GM20000 (cell line): ENCODE measurements at regions not wholly inside any gene's neighbourhood (a gene's known extent, or its start where the extent isn't known, plus 50 kb on each side); places are given as distances from the start of the nearest gene placed in this dataset.

ENCODE experiments used
- DNase-seq: peaks from one replicate; pipeline ENCODE4 v3.0.0; 2012; ENCODE audit warnings: low spot score
- CTCF ChIP-seq: IDR thresholded peaks from 2 replicates; pipeline ENCODE4 v1.5.1; 2012; ENCODE audit warnings: mild to moderate bottlenecking, control low read depth; ENCODE audit errors: extremely low read depth, missing control alignments

DNA sequence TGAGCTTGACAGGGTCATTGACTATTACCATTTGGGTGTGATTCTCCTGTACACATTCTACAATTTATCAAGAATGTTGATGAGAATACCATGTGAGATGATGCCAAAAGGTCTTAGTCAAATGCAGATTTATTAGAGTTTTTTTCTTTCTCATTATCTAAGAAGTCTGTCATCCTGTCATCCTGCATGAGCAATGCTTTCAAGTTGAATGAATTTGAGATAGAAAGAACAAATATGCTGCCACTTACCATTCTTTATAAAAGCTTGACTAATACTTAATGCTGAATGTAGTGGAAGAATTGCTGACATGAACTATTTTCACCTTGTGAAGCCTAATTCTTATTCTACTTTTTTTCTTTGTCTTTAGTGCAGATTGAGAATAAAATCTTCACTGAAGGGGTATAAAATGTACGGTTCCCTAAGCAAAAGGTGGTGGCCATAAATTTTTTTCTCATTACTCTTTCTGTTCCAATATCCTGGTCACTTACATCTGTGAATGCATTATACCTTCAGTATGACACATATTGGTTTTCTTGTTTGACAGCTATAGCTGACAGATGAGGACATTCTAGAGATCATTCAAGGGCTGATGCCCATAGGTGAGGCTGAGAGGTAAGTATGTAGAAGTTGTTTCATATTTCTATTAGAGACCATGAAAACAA, 1434.7 kb downstream of the SLITRK1 start:
- TF ChIP-seq CTCF = no peak
- no peak for DNase-seq

- DNase-seq = no peak
- TF ChIP-seq CTCF = no peak
Observed at GRCh38 chr13:82439159-82439904, 1442.9 kb downstream of the SLITRK1 start.

GRCh38 chr13:82438320-82438719, 1444.0 kb downstream of the SLITRK1 start:
- TF ChIP-seq CTCF = no peak
- no peak for DNase-seq

DNA sequence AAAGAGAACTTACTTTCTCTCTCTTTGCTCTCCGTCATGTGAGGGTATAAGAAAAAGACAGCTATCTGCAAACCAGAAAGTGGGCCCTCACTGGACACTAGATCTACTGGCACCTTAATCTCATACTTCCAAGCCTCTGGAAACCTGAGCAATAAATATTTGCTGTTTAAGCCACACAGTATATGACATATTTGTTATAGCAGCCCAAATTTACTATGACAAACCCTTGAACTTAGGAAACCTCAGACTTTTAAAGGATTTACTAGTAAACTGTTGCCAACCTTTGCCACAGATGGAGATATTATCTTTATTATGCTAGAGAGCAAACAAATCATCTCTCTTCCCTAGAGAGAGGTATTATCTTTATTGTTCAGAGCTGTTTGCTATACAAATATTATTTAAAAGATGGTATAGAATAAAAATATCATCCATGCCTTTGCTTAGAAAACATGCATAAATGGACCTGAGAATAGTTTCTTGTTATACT, 1446.1 kb downstream of the SLITRK1 start:
- no peak for TF ChIP-seq CTCF

DNA sequence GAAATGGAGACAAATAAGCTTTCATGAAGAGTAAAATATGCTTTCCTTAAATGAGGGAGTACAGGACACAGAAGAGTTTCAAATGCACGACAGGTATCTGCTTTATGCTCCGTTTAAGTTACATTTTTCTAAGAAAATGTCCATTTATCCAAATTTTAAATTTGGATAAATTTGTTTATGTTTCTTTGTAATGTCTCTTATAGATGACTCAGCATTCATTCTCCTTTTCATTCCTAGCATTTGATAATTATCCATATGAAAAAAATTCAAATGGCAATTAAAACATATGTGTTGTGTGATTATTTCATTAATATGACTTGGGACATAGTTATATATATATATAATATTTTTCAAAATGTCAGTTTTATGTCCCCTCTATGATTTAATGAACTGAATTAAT, 1449.3 kb downstream of the SLITRK1 start:
- DNase-seq = no peak

More for the DNA sequence above, 1446.1 kb downstream of the SLITRK1 start:
- no peak for DNase-seq

GRCh38 chr13:82412749-82413148, 1469.5 kb downstream of the SLITRK1 start:
- no peak for TF ChIP-seq CTCF
- no peak for DNase-seq

More for the DNA sequence above, 1449.3 kb downstream of the SLITRK1 start:
- TF ChIP-seq CTCF = no peak

DNA sequence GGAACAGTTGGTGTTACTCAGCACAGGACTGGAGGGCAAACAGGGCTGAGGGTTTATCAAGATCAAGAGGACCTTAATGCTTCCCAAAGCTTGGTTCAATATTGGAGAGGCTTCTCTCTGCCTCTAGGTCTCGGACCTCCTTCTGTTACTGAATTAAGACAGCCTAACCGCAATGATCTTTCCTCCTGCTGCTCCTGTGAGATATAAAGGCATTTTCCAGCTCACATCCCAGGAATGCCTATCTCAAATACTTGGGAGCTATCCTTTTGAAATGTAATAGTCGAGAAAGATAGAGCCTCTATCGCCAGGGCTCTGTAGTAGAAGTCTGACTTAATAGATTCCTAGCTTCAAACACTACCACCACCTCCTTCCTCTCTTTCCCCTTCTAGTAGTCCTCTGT, 1475.0 kb downstream of the SLITRK1 start:
- DNase-seq = no peak

More for the DNA sequence above, 1475.0 kb downstream of the SLITRK1 start:
- TF ChIP-seq CTCF = no peak
